Peyer's patch (tissue), 4 donors: ENCODE measurements at regions not wholly inside any gene's neighbourhood (a gene's known extent, or its start where the extent isn't known, plus 50 kb on each side); places are given as distances from the start of the nearest gene placed in this dataset.

Experiments
- POLR2A ChIP-seq, 2 donors: fragments of 450-650 bp; IDR thresholded peaks; one replicate each; pipeline ENCODE4 v1.5.1; 2017; ENCODE audit warnings: antibody characterized with exemption in 2 of 2, mild to moderate bottlenecking in 2 of 2, moderate library complexity in 2 of 2
- TF ChIP-seq, protein P1 (sequence below), 6 experiments: fragments of 450-650 bp in 4 of 6; fragments of 200-600 bp in 2 of 6; sonication (generic) in 1 of 6; IDR thresholded peaks; one replicate each; pipeline ENCODE4 v1.5.1; 2017 to 2019; ENCODE audit warnings: antibody characterized with exemption in 6 of 6, mild to moderate bottlenecking in 3 of 6, moderate library complexity in 1 of 6

DNA sequence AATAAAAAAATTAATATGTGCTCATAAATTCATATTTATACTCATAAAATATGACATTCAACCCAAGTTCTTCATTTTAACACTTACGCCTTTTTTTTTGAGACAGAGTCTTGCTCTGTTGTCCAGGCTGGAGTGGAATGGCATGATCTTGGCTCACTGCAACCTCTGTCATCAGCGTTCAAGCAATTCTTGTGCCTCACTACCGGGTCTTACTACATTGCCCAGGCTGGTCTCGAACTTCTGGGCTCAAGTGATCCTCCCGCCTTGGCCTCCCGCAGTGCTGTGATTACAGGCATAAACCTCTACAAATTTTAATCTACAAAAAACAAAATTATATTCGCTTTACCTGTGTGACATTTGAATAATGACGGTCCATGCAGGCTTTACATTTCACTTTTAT is 74.1 kb upstream of the SNRPN start:
- TF ChIP-seq, protein P1, sequence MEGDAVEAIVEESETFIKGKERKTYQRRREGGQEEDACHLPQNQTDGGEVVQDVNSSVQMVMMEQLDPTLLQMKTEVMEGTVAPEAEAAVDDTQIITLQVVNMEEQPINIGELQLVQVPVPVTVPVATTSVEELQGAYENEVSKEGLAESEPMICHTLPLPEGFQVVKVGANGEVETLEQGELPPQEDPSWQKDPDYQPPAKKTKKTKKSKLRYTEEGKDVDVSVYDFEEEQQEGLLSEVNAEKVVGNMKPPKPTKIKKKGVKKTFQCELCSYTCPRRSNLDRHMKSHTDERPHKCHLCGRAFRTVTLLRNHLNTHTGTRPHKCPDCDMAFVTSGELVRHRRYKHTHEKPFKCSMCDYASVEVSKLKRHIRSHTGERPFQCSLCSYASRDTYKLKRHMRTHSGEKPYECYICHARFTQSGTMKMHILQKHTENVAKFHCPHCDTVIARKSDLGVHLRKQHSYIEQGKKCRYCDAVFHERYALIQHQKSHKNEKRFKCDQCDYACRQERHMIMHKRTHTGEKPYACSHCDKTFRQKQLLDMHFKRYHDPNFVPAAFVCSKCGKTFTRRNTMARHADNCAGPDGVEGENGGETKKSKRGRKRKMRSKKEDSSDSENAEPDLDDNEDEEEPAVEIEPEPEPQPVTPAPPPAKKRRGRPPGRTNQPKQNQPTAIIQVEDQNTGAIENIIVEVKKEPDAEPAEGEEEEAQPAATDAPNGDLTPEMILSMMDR (IDR thresholded peaks at IDR 0.05): no peak
- no peak for TF ChIP-seq POLR2A (IDR thresholded peaks at IDR 0.05)
